Progenitor cell of endocrine pancreas (in vitro differentiated cells): ENCODE measurements at regions not wholly inside any gene's neighbourhood (a gene's known extent, or its start where the extent isn't known, plus 50 kb on each side); places are given as distances from the start of the nearest gene placed in this dataset.

ENCODE experiments used
- DNase-seq: peaks from one replicate; pipeline ENCODE4 v3.0.0; 2021; ENCODE audit warnings: low spot score; ENCODE audit not compliant: unreplicated experiment
- H3K27ac Mint-ChIP-seq: 2 replicates; pipeline ENCODE4 v1.8.0; 2021; ENCODE audit warnings: mild to moderate bottlenecking, moderate library complexity, mixed read lengths
- H3K27me3 Mint-ChIP-seq: 2 replicates; pipeline ENCODE4 v1.8.0; 2021; ENCODE audit warnings: mixed read lengths
- H3K36me3 Mint-ChIP-seq: 2 replicates; pipeline ENCODE4 v1.8.0; 2022; ENCODE audit warnings: mixed read lengths; ENCODE audit not compliant: insufficient read depth
- H3K4me1 Mint-ChIP-seq: 2 replicates; pipeline ENCODE4 v1.8.0; 2021; ENCODE audit warnings: low read depth, mixed read lengths
- H3K4me3 Mint-ChIP-seq: 2 replicates; pipeline ENCODE4 v1.8.0; 2021; ENCODE audit warnings: low read depth, mild to moderate bottlenecking, moderate library complexity, mixed read lengths
- H3K9me3 Mint-ChIP-seq: 2 replicates; pipeline ENCODE4 v1.8.0; 2021; ENCODE audit warnings: low read depth, mixed read lengths
- CTCF ChIP-seq: fragments of 200-600 bp; sonication (generic); IDR thresholded peaks from one replicate; pipeline ENCODE4 v1.5.0; 2021; ENCODE audit warnings: antibody characterized with exemption, mild to moderate bottlenecking; ENCODE audit not compliant: unreplicated experiment

DNA sequence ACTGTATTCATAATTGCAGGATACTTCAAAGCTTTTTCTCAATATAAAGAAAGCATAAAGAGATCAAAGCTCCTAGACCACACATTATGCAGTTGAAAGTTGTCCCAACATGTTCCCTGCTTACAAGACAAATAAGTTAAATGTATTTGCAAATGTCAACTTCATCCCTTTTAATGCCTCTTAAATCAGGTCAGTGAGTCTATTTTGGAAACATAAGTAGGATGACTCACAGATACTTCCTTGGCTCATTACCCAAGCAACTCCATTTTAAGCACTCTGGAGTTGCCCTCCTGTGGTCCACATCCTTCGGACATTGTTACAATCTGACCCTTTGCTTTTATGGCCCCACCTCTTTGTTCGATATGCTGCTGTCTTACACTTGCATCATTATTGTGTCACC, 162.0 kb downstream of the FAXC start:
- H3K36me3 Mint-ChIP-seq, result no peaks in the 10 kb centered on the region
- no peak for DNase-seq
- H3K27ac Mint-ChIP-seq, result no peak overlapping the region
- no peaks in the 10 kb centered on the region for H3K27me3 Mint-ChIP-seq
- TF ChIP-seq CTCF, result no peak
- H3K4me3 Mint-ChIP-seq, result no peak overlapping the region
- peaks cover 2% of the 10 kb centered on the region for H3K9me3 Mint-ChIP-seq
- H3K4me1 Mint-ChIP-seq, result no peaks in the 10 kb centered on the region

- H3K4me3 Mint-ChIP-seq, result no peak overlapping the region
- H3K36me3 Mint-ChIP-seq, result no peaks in the 10 kb centered on the region
- no peak for DNase-seq
- no peak for TF ChIP-seq CTCF
- no peaks in the 10 kb centered on the region for H3K27me3 Mint-ChIP-seq
- no peaks in the 10 kb centered on the region for H3K4me1 Mint-ChIP-seq
- peaks cover 10% of the 10 kb centered on the region for H3K9me3 Mint-ChIP-seq
- no peak overlapping the region for H3K27ac Mint-ChIP-seq
Measured at GRCh38 chr6:99186417-99186816, 163.1 kb downstream of the FAXC start.

GRCh38 chr6:99185525-99185924, 163.9 kb downstream of the FAXC start:
- DNase-seq, result no peak
- no peaks in the 10 kb centered on the region for H3K36me3 Mint-ChIP-seq
- TF ChIP-seq CTCF, result no peak
- H3K27ac Mint-ChIP-seq, result no peak overlapping the region
- H3K27me3 Mint-ChIP-seq, result no peaks in the 10 kb centered on the region
- H3K4me1 Mint-ChIP-seq, result no peaks in the 10 kb centered on the region
- peaks cover 17% of the 10 kb centered on the region for H3K9me3 Mint-ChIP-seq
- H3K4me3 Mint-ChIP-seq, result no peak overlapping the region

DNA sequence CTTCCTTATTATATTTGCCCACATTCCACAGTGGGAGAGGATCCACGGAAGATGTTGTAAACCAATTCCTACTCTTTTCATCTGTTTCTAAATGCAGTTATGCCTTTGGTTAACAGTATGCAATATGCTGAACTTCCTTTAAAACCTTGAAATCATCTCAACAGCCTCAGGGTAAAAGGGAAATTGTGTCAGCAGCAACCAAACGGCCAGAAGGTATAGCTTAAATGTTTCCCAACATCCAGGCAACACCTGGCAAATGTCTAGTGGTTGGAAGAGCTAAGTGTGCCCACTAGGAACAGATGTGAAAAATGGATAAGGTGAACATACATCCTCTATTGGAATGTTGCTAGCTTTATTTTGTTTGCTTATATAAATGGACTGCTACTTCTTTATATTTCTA, 164.8 kb downstream of the FAXC start:
- no peak for TF ChIP-seq CTCF
- H3K27ac Mint-ChIP-seq, result no peak overlapping the region
- H3K27me3 Mint-ChIP-seq, result no peaks in the 10 kb centered on the region
- no peak overlapping the region for H3K4me3 Mint-ChIP-seq
- H3K9me3 Mint-ChIP-seq, result peaks cover 22% of the 10 kb centered on the region
- H3K4me1 Mint-ChIP-seq, result no peaks in the 10 kb centered on the region
- no peak for DNase-seq
- no peaks in the 10 kb centered on the region for H3K36me3 Mint-ChIP-seq

DNA sequence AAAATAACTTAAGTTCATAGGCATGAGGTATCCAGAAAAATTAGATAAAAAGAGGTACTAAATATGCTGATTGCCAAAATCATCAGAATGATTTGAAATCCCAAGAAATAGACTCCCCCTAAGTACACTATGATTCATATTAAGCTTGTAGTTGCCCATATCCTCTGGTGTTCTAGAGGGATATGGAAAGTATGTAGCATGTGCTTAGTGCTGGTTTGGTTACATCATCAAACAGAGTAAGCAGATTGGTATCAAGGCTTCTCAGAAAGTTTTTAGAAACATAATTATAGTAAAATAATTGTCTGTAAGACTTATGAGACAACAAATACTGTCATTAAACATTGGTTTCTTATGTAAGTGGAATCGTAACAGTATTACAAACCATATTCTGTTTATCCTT, 166.4 kb downstream of the FAXC start:
- H3K27me3 Mint-ChIP-seq, result no peaks in the 10 kb centered on the region
- TF ChIP-seq CTCF, result no peak
- no peak overlapping the region for H3K27ac Mint-ChIP-seq
- H3K36me3 Mint-ChIP-seq, result no peaks in the 10 kb centered on the region
- DNase-seq, result no peak
- H3K9me3 Mint-ChIP-seq, result peaks cover 26% of the 10 kb centered on the region
- no peaks in the 10 kb centered on the region for H3K4me1 Mint-ChIP-seq
- no peak overlapping the region for H3K4me3 Mint-ChIP-seq
